HCT116 (cell line): ENCODE measurements at regions not wholly inside any gene's neighbourhood (a gene's known extent, or its start where the extent isn't known, plus 50 kb on each side); places are given as distances from the start of the nearest gene placed in this dataset.

Source experiments
- EZH2 ChIP-seq: fragments of 200-600 bp; sonication (generic); IDR thresholded peaks from 2 replicates; pipeline ENCODE4 v1.6.1; 2017; ENCODE audit warnings: antibody characterized with exemption, mixed run types
- EZH2phosphoT487 ChIP-seq: fragments of 200-600 bp; IDR thresholded peaks from 2 replicates; pipeline ENCODE4 v1.6.1; 2018; ENCODE audit warnings: antibody characterized with exemption, borderline replicate concordance
- JUND ChIP-seq: IDR thresholded peaks from 2 replicates; pipeline ENCODE4 v1.6.1; 2012
- POLR2A ChIP-seq: IDR thresholded peaks from 2 replicates; pipeline ENCODE4 v1.7.0; 2011; ENCODE audit warnings: borderline replicate concordance; ENCODE audit not compliant: insufficient read depth, insufficient read length; ENCODE audit errors: extremely low read depth
- RAD21 ChIP-seq: IDR thresholded peaks from 2 replicates; pipeline ENCODE4 v1.6.1; 2012; ENCODE audit warnings: low read depth, mild to moderate bottlenecking
- SIN3A ChIP-seq: IDR thresholded peaks from 2 replicates; pipeline ENCODE4 v1.6.1; 2012; ENCODE audit warnings: low read depth
- TF ChIP-seq, protein P1 (sequence below): IDR thresholded peaks from 2 replicates; pipeline ENCODE4 v1.6.1; 2012; ENCODE audit warnings: low read depth
- TF ChIP-seq, protein P2 (sequence below), 3 experiments: fragments of 200-600 bp in 1 of 3; sonication (generic) in 1 of 3; IDR thresholded peaks in 2 of 3; conservative IDR thresholded peaks in 1 of 3; 2 replicates each; pipeline ENCODE4 v1.5.1; 2012 to 2017; ENCODE audit warnings: low read depth in 2 of 3, low read length in 2 of 3, antibody characterized with exemption in 1 of 3, borderline replicate concordance in 1 of 3, control low read depth in 1 of 3, mild to moderate bottlenecking in 1 of 3, mixed read lengths in 1 of 3, mixed run types in 1 of 3, moderate library complexity in 1 of 3; ENCODE audit not compliant: insufficient read depth in 1 of 3
- TF ChIP-seq, protein P3 (sequence below): IDR thresholded peaks from 2 replicates; pipeline ENCODE4 v1.6.1; 2012

DNA sequence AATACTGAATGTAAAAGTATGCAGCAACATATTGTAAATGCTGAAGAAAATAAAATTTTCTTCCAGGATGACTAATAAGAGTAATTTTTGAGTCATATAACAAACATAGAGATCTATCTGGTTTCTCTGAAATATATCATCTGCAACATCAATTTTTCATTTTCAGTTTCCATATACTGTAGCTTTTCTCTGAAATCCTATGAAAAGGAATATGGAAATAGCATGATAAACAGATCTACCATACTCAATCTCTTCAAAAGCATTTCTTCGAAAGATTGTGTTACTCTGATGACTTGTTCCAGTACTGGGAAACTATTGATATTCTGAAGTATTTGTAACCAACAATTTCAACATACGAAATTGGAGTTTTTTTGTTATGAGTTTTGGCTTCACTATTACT is 1156.7 kb downstream of the FAM133A start:
- TF ChIP-seq, protein P1, sequence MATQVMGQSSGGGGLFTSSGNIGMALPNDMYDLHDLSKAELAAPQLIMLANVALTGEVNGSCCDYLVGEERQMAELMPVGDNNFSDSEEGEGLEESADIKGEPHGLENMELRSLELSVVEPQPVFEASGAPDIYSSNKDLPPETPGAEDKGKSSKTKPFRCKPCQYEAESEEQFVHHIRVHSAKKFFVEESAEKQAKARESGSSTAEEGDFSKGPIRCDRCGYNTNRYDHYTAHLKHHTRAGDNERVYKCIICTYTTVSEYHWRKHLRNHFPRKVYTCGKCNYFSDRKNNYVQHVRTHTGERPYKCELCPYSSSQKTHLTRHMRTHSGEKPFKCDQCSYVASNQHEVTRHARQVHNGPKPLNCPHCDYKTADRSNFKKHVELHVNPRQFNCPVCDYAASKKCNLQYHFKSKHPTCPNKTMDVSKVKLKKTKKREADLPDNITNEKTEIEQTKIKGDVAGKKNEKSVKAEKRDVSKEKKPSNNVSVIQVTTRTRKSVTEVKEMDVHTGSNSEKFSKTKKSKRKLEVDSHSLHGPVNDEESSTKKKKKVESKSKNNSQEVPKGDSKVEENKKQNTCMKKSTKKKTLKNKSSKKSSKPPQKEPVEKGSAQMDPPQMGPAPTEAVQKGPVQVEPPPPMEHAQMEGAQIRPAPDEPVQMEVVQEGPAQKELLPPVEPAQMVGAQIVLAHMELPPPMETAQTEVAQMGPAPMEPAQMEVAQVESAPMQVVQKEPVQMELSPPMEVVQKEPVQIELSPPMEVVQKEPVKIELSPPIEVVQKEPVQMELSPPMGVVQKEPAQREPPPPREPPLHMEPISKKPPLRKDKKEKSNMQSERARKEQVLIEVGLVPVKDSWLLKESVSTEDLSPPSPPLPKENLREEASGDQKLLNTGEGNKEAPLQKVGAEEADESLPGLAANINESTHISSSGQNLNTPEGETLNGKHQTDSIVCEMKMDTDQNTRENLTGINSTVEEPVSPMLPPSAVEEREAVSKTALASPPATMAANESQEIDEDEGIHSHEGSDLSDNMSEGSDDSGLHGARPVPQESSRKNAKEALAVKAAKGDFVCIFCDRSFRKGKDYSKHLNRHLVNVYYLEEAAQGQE, result no peak
- TF ChIP-seq JUND, result no peak
- no peak for TF ChIP-seq EZH2
- no peak for TF ChIP-seq RAD21
- TF ChIP-seq, protein P2, sequence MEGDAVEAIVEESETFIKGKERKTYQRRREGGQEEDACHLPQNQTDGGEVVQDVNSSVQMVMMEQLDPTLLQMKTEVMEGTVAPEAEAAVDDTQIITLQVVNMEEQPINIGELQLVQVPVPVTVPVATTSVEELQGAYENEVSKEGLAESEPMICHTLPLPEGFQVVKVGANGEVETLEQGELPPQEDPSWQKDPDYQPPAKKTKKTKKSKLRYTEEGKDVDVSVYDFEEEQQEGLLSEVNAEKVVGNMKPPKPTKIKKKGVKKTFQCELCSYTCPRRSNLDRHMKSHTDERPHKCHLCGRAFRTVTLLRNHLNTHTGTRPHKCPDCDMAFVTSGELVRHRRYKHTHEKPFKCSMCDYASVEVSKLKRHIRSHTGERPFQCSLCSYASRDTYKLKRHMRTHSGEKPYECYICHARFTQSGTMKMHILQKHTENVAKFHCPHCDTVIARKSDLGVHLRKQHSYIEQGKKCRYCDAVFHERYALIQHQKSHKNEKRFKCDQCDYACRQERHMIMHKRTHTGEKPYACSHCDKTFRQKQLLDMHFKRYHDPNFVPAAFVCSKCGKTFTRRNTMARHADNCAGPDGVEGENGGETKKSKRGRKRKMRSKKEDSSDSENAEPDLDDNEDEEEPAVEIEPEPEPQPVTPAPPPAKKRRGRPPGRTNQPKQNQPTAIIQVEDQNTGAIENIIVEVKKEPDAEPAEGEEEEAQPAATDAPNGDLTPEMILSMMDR (IDR thresholded peaks at IDR 0.05 in 2 of 3, conservative IDR thresholded peaks at IDR 0.05 in 1 of 3; ENCODE audit: borderline replicate concordance in 1 of 3, insufficient read depth in 1 of 3, low read depth in 2 of 3, low read length in 2 of 3), result no peak
- TF ChIP-seq EZH2phosphoT487, result no peak
- no peak for TF ChIP-seq POLR2A
- TF ChIP-seq, protein P3, sequence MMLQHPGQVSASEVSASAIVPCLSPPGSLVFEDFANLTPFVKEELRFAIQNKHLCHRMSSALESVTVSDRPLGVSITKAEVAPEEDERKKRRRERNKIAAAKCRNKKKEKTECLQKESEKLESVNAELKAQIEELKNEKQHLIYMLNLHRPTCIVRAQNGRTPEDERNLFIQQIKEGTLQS, result no peak
- TF ChIP-seq SIN3A, result no peak
